ENCODE measurements at regions not wholly inside any gene's neighbourhood (a gene's known extent, or its start where the extent isn't known, plus 50 kb on each side); places are given as distances from the start of the nearest gene placed in this dataset.

DNA sequence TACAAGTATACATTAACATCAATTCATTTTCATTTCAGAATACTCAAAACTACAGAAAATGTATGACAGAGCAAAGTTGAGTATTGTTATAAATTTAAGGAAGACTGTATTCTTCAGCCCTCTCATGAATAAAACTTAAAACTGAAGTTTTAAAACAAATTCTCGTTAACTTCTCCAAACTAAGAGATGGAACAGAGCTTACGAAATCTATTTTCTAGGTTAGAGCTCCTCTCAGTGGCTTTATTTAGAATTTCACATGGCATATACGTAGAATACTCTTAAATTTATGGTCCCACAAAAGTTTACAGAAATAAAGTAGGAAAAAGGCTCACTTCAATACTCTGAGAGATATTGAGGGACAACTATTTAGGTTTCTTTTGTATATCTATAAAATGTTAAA is 612.1 kb downstream of the KCNJ3 start:
- no peak overlapping the region for H3K4me3 Mint-ChIP-seq
- H3K4me1 Mint-ChIP-seq (ENCODE audit: low read depth), result no peaks in the 10 kb centered on the region
- DNase-seq (no peak), ATAC-seq (replicated peaks in 1 of 2) (no peak)
- H3K27me3 Mint-ChIP-seq (ENCODE audit: low read depth), result no peaks in the 10 kb centered on the region
- no peak overlapping the region for H3K27ac Mint-ChIP-seq
- no peaks in the 10 kb centered on the region for H3K9me3 Mint-ChIP-seq
- no peaks in the 10 kb centered on the region for H3K36me3 Mint-ChIP-seq (ENCODE audit: insufficient read depth in 2 of 2)

DNA sequence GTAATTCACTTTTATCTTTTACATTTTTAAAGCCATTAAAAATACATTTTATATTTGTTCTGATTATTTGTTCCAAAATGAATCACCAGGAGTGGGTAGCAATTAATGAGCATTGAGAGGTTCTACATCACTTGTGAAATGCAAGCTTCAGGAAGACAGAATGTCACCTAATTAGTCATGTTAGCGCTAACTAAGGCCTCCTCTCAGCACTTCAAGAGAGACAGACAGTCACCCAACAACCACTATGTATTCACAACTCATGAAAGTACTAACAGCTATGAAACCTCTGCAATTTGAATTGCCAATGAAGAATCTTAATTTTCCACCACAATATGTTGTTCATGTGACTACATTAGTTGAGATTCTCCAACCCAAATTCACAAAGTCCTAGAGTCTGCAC is 611.0 kb downstream of the KCNJ3 start:
- Mint-ChIP-seq H3K36me3 (ENCODE audit: insufficient read depth in 2 of 2) (no peaks in the 10 kb centered on the region), H3K4me3 (no peak overlapping the region), H3K27ac (no peak overlapping the region), H3K4me1 (ENCODE audit: low read depth) (no peaks in the 10 kb centered on the region), H3K27me3 (ENCODE audit: low read depth) (no peaks in the 10 kb centered on the region), H3K9me3 (no peaks in the 10 kb centered on the region)
- no peak for ATAC-seq (replicated peaks in 1 of 2)
- DNase-seq, result no peak

DNA sequence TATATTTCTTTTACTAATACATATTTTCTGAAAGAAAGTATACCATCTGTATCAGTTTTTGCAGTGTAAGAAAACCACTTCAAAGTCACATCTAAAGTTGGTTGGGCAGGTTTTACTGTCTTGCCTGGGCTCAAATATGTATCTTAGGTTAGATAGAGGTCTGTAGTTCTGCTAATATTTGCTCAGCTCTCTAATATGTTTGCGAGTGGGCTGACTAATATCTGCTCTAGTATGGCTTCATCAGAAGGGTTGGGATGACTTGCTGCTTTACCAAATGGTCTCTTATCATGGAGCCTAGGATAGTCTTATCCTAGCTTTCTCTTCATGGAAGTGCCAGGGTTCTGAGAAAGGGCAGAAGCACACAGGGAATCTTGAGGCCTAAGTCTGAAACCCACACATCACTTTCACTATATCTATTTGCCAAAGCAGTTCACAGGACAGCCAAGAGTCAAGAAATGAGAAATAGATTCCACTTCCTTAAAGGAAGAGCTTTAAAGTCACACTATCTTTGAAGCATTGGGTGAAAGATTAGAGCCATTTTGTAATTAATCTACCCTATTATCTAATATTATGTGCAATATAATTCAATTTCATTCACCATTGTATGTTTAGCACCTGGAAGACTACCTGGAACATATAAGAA is 610.0 kb downstream of the KCNJ3 start:
- DNase-seq, result no peak
- Mint-ChIP-seq H3K4me3 (no peak overlapping the region), H3K4me1 (ENCODE audit: low read depth) (no peaks in the 10 kb centered on the region), H3K36me3 (ENCODE audit: insufficient read depth in 2 of 2) (no peaks in the 10 kb centered on the region), H3K27ac (no peak overlapping the region), H3K9me3 (no peaks in the 10 kb centered on the region), H3K27me3 (ENCODE audit: low read depth) (no peaks in the 10 kb centered on the region)
- no peak for ATAC-seq (replicated peaks in 1 of 2)

DNA sequence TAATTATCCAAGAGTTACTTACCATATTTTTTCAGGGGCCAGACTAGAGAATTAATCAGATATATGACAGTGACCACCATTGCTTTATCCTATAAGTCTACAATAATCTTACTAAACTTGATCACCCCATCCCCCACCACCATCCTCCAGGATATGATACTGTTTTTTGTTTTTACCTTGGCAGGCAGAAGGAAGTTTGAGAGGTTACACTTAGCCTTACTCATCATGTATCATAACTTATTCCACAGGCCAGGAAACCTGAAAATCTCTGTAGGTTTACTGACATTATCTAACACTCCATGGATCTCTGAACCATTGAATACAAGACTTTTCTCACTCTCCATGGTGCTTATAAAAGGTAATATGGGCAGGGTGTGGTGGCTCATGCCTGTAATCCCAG is 602.7 kb downstream of the KCNJ3 start:
- Mint-ChIP-seq H3K36me3 (ENCODE audit: insufficient read depth in 2 of 2) (no peaks in the 10 kb centered on the region), H3K27me3 (ENCODE audit: low read depth) (no peaks in the 10 kb centered on the region), H3K4me3 (no peak overlapping the region), H3K4me1 (ENCODE audit: low read depth) (no peaks in the 10 kb centered on the region), H3K9me3 (no peaks in the 10 kb centered on the region), H3K27ac (no peak overlapping the region)
- no peak for DNase-seq
- ATAC-seq (replicated peaks in 1 of 2), result no peak

DNA sequence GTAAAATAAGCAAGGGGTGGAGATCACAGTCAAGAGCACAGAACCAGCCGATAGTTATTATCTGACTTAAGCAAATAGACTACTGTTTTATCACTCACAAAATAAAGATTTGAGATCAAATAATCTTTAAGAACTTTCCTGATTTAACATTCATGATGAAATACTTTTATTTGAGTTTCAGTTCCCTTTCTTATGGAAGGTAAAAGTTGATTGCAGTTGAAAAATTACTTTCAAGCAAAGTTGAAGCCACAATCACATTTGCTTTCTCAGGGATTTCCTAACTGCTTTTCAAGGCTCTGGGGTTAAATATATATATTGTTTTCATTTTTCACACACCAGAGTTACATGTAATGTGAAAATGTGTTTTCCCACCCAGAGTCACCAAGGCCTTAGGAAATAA is 599.5 kb downstream of the KCNJ3 start:
- no peaks in the 10 kb centered on the region for H3K4me1 Mint-ChIP-seq (ENCODE audit: low read depth)
- DNase-seq (no peak), ATAC-seq (replicated peaks in 1 of 2) (no peak)
- no peaks in the 10 kb centered on the region for H3K27me3 Mint-ChIP-seq (ENCODE audit: low read depth)
- no peaks in the 10 kb centered on the region for H3K9me3 Mint-ChIP-seq
- no peaks in the 10 kb centered on the region for H3K36me3 Mint-ChIP-seq (ENCODE audit: insufficient read depth in 2 of 2)
- H3K4me3 Mint-ChIP-seq, result no peak overlapping the region
- H3K27ac Mint-ChIP-seq, result no peak overlapping the region

DNA sequence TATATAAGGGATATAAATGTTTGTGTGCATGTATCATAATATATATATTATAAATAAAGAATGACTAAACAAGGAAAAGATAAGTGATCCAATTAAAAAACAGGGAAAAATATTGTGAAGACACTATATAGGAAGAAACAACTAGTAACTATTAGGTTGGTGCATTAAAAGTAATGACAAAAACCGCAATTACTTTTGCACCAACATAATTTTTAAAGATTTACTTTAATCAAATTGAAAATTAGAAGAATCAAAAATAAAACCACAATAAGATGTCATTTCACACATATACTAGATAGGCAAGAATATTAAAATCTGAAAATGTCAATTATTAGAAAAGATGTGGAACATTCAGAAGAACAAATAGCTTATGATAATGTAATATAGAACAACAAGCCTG is 595.9 kb downstream of the KCNJ3 start:
- ATAC-seq (replicated peaks in 1 of 2) (no peak), DNase-seq (no peak)
- no peaks in the 10 kb centered on the region for H3K4me1 Mint-ChIP-seq (ENCODE audit: low read depth)
- H3K4me3 Mint-ChIP-seq, result no peak overlapping the region
- H3K27ac Mint-ChIP-seq, result no peak overlapping the region
- no peaks in the 10 kb centered on the region for H3K36me3 Mint-ChIP-seq (ENCODE audit: insufficient read depth in 2 of 2)
- H3K27me3 Mint-ChIP-seq (ENCODE audit: low read depth), result no peaks in the 10 kb centered on the region
- peaks cover 0 to 3% of the 10 kb centered on the region in 2 donors for H3K9me3 Mint-ChIP-seq

DNA sequence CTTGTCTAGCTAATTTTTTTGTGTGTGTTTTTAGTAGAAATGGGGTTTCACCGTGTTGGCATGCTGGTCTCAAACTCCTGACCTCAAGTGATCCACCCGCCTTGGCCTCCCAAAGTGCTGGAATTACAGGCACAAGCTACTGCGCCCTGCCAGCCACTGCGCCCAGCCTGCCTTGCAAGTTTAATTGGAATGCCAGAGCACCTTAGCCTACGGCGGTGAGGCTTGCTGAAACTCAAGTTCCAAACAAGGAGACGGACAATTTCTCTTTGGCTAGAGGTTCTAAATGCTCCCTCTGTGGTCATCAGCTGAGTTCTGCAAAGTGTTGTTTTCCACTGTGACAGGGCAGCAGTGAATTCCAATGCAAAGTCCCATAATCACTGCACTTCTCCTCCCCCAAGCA is 583.4 kb downstream of the KCNJ3 start:
- Mint-ChIP-seq H3K27ac (no peak overlapping the region), H3K9me3 (peaks cover 1 to 3% of the 10 kb centered on the region in 2 donors), H3K27me3 (ENCODE audit: low read depth) (no peaks in the 10 kb centered on the region), H3K4me3 (no peak overlapping the region), H3K36me3 (ENCODE audit: insufficient read depth in 2 of 2) (no peaks in the 10 kb centered on the region), H3K4me1 (ENCODE audit: low read depth) (no peaks in the 10 kb centered on the region)
- no peak for DNase-seq
- no peak for ATAC-seq (replicated peaks in 1 of 2)

DNA sequence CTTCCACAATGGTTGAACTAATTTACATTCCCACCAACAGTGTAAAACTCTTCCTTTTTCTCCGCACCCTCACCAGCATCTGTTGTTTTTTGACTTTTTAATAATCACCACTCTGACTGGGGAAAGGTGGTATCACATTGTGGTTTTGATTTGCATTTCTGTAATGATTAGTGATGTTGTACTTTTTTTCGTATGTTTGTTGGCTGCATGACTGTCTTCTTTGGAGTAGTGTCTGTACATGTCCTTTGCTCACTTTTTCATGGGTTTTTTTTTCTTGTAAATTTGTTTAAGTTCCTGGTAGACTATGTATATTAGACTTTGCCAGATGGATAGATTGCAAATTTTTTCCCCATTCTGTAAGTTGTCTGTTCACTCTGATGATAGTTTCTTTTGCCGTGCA is 574.8 kb downstream of the KCNJ3 start:
- Mint-ChIP-seq H3K4me3 (no peak overlapping the region), H3K36me3 (ENCODE audit: insufficient read depth in 2 of 2) (no peaks in the 10 kb centered on the region), H3K27me3 (ENCODE audit: low read depth) (no peaks in the 10 kb centered on the region), H3K9me3 (peaks cover 2 to 6% of the 10 kb centered on the region in 2 donors), H3K4me1 (ENCODE audit: low read depth) (no peaks in the 10 kb centered on the region), H3K27ac (no peak overlapping the region)
- no peak for ATAC-seq (replicated peaks in 1 of 2)
- DNase-seq, result no peak

DNA sequence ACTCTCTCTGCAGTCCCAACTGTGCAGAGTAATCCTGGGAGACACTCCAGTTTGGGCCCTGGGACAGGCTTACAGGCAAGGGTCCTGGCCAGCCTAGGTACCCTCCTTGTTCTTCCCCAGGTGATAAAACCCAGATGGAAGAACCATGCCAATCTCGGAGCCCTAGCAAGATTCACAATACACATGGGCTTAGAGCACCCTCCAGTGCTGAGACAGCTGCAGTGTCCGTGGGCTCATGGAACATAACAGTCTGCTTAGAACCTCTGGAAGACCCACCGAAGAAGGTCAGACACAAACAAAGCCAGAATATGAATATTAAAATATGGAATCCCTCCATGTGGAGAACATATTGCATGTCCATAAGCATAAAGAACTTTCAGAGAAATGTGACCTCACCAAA is 568.1 kb downstream of the KCNJ3 start:
- H3K4me3 Mint-ChIP-seq, result no peak overlapping the region
- no peaks in the 10 kb centered on the region for H3K36me3 Mint-ChIP-seq (ENCODE audit: insufficient read depth in 2 of 2)
- H3K27me3 Mint-ChIP-seq (ENCODE audit: low read depth), result no peaks in the 10 kb centered on the region
- no peaks in the 10 kb centered on the region for H3K4me1 Mint-ChIP-seq (ENCODE audit: low read depth)
- ATAC-seq (replicated peaks in 1 of 2) (no peak), DNase-seq (no peak)
- H3K9me3 Mint-ChIP-seq, result peaks cover 2% of the 10 kb centered on the region in 2 donors
- H3K27ac Mint-ChIP-seq, result no peak overlapping the region

DNA sequence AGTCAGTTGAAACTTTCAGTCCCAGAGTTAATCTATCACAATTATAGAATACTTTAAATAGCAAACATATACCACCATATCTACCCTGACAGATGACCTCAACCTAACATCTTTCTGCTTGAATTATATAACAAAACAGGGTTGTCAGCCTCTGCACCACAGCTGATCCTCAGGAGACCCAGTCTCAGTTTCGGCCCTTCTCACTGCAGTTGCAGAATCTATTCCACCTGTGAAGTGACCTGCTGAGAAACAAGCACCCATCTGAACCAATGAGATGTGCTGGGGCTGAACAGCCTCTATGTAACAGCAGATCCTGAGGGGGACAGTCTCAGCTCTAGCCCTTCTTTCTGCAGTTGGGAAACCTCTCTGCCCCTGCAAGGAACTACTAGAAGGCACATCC is 567.6 kb downstream of the KCNJ3 start:
- Mint-ChIP-seq H3K9me3 (peaks cover 2% of the 10 kb centered on the region in 2 donors), H3K4me3 (no peak overlapping the region), H3K4me1 (ENCODE audit: low read depth) (no peaks in the 10 kb centered on the region), H3K27me3 (ENCODE audit: low read depth) (no peaks in the 10 kb centered on the region), H3K27ac (no peak overlapping the region), H3K36me3 (ENCODE audit: insufficient read depth in 2 of 2) (no peaks in the 10 kb centered on the region)
- DNase-seq (no peak), ATAC-seq (replicated peaks in 1 of 2) (no peak)

DNA sequence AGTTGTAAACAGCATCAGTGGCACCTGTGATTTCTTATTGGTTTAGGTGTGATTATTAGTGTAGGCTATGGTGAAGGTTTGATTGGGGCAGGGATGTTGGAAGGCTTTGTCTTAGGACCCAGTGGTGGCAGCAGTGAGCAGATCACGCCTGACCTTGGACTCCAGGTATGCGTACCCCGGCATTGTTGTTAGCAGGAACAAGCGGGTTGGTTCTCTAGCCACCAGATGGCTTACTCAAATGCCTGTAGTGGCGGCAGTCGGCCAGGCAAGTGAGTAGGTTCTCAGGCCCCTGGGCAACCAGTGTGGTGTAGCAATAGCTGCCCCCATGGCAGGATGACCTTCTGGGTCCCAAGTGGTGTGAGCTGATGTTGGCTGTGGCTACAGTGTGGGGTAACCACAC is 558.3 kb downstream of the KCNJ3 start:
- ATAC-seq (replicated peaks in 1 of 2) (no peak), DNase-seq (no peak)
- Mint-ChIP-seq H3K27me3 (ENCODE audit: low read depth) (no peaks in the 10 kb centered on the region), H3K4me1 (ENCODE audit: low read depth) (no peaks in the 10 kb centered on the region), H3K4me3 (no peak overlapping the region), H3K9me3 (peaks cover 0 to 2% of the 10 kb centered on the region in 2 donors), H3K36me3 (ENCODE audit: insufficient read depth in 2 of 2) (no peaks in the 10 kb centered on the region), H3K27ac (no peak overlapping the region)

DNA sequence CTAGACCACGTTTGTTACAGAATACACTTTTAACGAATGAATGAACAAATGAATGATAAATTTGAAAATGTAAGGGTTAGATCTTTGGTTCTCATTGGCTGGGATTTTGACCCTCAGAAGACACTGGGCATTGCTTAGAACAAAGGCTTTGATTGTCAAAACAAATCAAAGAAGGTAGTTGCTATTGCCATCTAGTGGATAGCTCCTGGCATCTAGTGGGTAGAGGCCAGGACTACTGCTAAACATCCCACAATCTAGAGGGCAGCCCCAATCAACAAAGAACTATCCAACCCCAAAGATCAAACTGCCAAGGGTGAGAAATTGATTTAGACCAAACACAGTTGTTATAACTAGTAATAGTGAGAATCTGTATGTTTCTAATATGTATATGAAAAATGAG is 552.3 kb downstream of the KCNJ3 start:
- Mint-ChIP-seq H3K4me3 (no peak overlapping the region), H3K9me3 (peaks cover 0 to 2% of the 10 kb centered on the region in 2 donors), H3K27ac (no peak overlapping the region), H3K4me1 (ENCODE audit: low read depth) (no peaks in the 10 kb centered on the region), H3K27me3 (ENCODE audit: low read depth) (no peaks in the 10 kb centered on the region), H3K36me3 (ENCODE audit: insufficient read depth in 2 of 2) (no peaks in the 10 kb centered on the region)
- ATAC-seq (replicated peaks in 1 of 2), result no peak
- no peak for DNase-seq

DNA sequence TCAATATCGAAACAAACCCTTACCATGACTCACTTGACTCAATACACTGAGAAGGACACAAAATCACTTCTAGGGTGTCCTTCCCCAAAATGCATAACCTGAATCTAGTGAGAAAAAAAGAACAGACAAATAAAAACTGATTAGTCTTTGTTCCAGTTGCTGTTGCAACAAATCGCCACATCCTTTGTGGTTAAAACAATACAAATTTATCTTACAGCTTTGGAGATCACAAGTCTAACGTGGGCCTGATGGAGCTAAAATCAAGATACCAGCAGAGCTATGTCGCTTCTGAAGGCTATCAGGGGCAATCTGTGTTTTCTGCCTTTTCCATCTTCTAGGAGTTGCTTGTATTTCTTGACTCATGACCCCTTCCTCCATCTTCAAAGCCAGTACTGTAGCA is 541.7 kb downstream of the KCNJ3 start:
- H3K27ac Mint-ChIP-seq, result no peak overlapping the region
- no peak for DNase-seq
- no peaks in the 10 kb centered on the region for H3K4me1 Mint-ChIP-seq (ENCODE audit: low read depth)
- H3K9me3 Mint-ChIP-seq, result peaks cover 2 to 6% of the 10 kb centered on the region in 2 donors
- no peaks in the 10 kb centered on the region for H3K27me3 Mint-ChIP-seq (ENCODE audit: low read depth)
- H3K4me3 Mint-ChIP-seq, result no peak overlapping the region
- ATAC-seq (replicated peaks in 1 of 2), result no peak
- no peaks in the 10 kb centered on the region for H3K36me3 Mint-ChIP-seq (ENCODE audit: insufficient read depth in 2 of 2)

DNA sequence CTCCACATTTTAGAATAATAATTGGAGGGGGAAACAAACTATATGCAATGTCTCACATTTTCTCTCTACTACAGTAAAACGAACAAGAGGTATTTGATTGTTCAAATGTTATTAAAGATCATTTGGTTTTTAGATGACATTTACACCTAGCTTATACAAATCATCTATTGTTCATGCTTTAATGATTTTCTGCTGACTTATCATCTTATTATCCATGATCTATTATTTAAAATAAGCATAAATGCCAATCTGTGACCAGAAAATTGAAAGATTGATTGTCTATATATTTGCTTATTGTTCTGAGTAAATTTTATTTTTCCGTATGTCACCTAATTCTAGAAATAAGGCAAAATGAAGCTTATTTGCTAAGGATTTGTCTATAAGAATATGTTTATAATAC is 537.2 kb downstream of the KCNJ3 start:
- Mint-ChIP-seq H3K4me1 (ENCODE audit: low read depth) (no peaks in the 10 kb centered on the region), H3K27ac (no peak overlapping the region), H3K27me3 (ENCODE audit: low read depth) (no peaks in the 10 kb centered on the region), H3K36me3 (ENCODE audit: insufficient read depth in 2 of 2) (no peaks in the 10 kb centered on the region), H3K4me3 (no peak overlapping the region), H3K9me3 (peaks cover 4 to 5% of the 10 kb centered on the region in 2 donors)
- no peak for ATAC-seq (replicated peaks in 1 of 2)
- no peak for DNase-seq

Measured in activated T-cell treated with anti-CD3 and anti-CD28 coated beads, Interleukin-2, amount 50 U/mL, for 72 hours (primary cell).